ENCODE measurements at regions not wholly inside any gene's neighbourhood (a gene's known extent, or its start where the extent isn't known, plus 50 kb on each side); places are given as distances from the start of the nearest gene placed in this dataset.

GRCh38 chr13:107553838-107554237 is 661.5 kb downstream of the LIG4 start:
- no peak overlapping the region for H3K4me3 ChIP-seq
- H3K9me3 ChIP-seq, result no peaks in the 10 kb centered on the region
- H3K27ac ChIP-seq, result no peak overlapping the region
- no peaks in the 10 kb centered on the region for H3K4me1 ChIP-seq (ENCODE audit: control insufficient read depth in 1 of 2, low read depth in 2 of 2)
- no peaks in the 10 kb centered on the region for H3K36me3 ChIP-seq
- TF ChIP-seq CTCF (IDR thresholded peaks at IDR 0.05), result no peak
- ATAC-seq (ENCODE audit: insufficient number of reproducible peaks, low FRiP score, low read depth), result no peak
- no peaks in the 10 kb centered on the region for H3K27me3 ChIP-seq (replicated peaks; ENCODE audit: insufficient read depth)
- no peak for DNase-seq (ENCODE audit: low spot score)

GRCh38 chr13:107551521-107551920 is 663.8 kb downstream of the LIG4 start:
- ATAC-seq (ENCODE audit: insufficient number of reproducible peaks, low FRiP score, low read depth), result no peak
- H3K27ac ChIP-seq, result no peak overlapping the region
- H3K9me3 ChIP-seq, result no peaks in the 10 kb centered on the region
- no peaks in the 10 kb centered on the region for H3K4me1 ChIP-seq (ENCODE audit: control insufficient read depth in 1 of 2, low read depth in 2 of 2)
- no peaks in the 10 kb centered on the region for H3K27me3 ChIP-seq (replicated peaks; ENCODE audit: insufficient read depth)
- no peaks in the 10 kb centered on the region for H3K36me3 ChIP-seq
- no peak overlapping the region for H3K4me3 ChIP-seq
- DNase-seq (ENCODE audit: low spot score), result no peak
- no peak for TF ChIP-seq CTCF (IDR thresholded peaks at IDR 0.05)

- ATAC-seq (ENCODE audit: insufficient number of reproducible peaks, low FRiP score, low read depth) (no peak), DNase-seq (ENCODE audit: low spot score) (no peak)
- no peak for TF ChIP-seq CTCF (IDR thresholded peaks at IDR 0.05)
- Histone ChIP-seq H3K9me3 (no peaks in the 10 kb centered on the region), H3K4me1 (ENCODE audit: control insufficient read depth in 1 of 2, low read depth in 2 of 2) (no peaks in the 10 kb centered on the region), H3K4me3 (no peak overlapping the region), H3K27me3 (replicated peaks; ENCODE audit: insufficient read depth) (no peaks in the 10 kb centered on the region), H3K27ac (no peak overlapping the region), H3K36me3 (no peaks in the 10 kb centered on the region)
These were observed 667.0 kb downstream of the LIG4 start for GRCh38 chr13:107548338-107548737.

- H3K27me3 ChIP-seq (replicated peaks; ENCODE audit: insufficient read depth), result no peaks in the 10 kb centered on the region
- no peaks in the 10 kb centered on the region for H3K9me3 ChIP-seq
- TF ChIP-seq CTCF (IDR thresholded peaks at IDR 0.05), result no peak
- H3K4me3 ChIP-seq, result no peak overlapping the region
- H3K27ac ChIP-seq, result no peak overlapping the region
- H3K4me1 ChIP-seq (ENCODE audit: control insufficient read depth in 1 of 2, low read depth in 2 of 2), result no peaks in the 10 kb centered on the region
- no peaks in the 10 kb centered on the region for H3K36me3 ChIP-seq
- ATAC-seq (ENCODE audit: insufficient number of reproducible peaks, low FRiP score, low read depth), result no peak
- DNase-seq (ENCODE audit: low spot score), result no peak
These were observed 669.3 kb downstream of the LIG4 start for GRCh38 chr13:107545946-107546502.

GRCh38 chr13:107534548-107534947 is 680.8 kb downstream of the LIG4 start:
- ATAC-seq (ENCODE audit: insufficient number of reproducible peaks, low FRiP score, low read depth) (no peak), DNase-seq (ENCODE audit: low spot score) (no peak)
- no peaks in the 10 kb centered on the region for H3K36me3 ChIP-seq
- no peaks in the 10 kb centered on the region for H3K27me3 ChIP-seq (replicated peaks; ENCODE audit: insufficient read depth)
- TF ChIP-seq CTCF (IDR thresholded peaks at IDR 0.05), result no peak
- no peaks in the 10 kb centered on the region for H3K9me3 ChIP-seq
- no peaks in the 10 kb centered on the region for H3K4me1 ChIP-seq (ENCODE audit: control insufficient read depth in 1 of 2, low read depth in 2 of 2)
- no peak overlapping the region for H3K4me3 ChIP-seq
- H3K27ac ChIP-seq, result no peak overlapping the region
